ENCODE measurements at regions not wholly inside any gene's neighbourhood (a gene's known extent, or its start where the extent isn't known, plus 50 kb on each side); places are given as distances from the start of the nearest gene placed in this dataset.

GRCh38 chr22:22080270-22080669, 97.7 kb upstream of the TOP3B start:
- TF ChIP-seq CTCF (IDR thresholded peaks at IDR 0.05; ENCODE audit: low read depth, low read length) (no peak), MYC (IDR thresholded peaks at IDR 0.05; ENCODE audit: low read depth, low read length) (no peak), MAX (IDR thresholded peaks at IDR 0.05; ENCODE audit: low read depth, low read length) (no peak)
